Astrocyte (in vitro differentiated cells and primary cell): ENCODE measurements at regions not wholly inside any gene's neighbourhood (a gene's known extent, or its start where the extent isn't known, plus 50 kb on each side); places are given as distances from the start of the nearest gene placed in this dataset.

Source experiments
- DNase-seq: peaks from one replicate; pipeline ENCODE4 v3.0.0-alpha.2; 2010; ENCODE audit warnings: low read depth
- FAIRE-seq: peaks from 2 replicates; lab custom pipeline; 2011; peaks lifted over from hg19 to GRCh38; lab: Jason Lieb, UNC
- H2AFZ ChIP-seq: 2 replicates; pipeline ENCODE4 v1.6.0; 2012; ENCODE audit warnings: low read depth, low read length, inconsistent platforms
- H3K27ac ChIP-seq: 2 replicates; pipeline ENCODE4 v1.5.1; 2011; ENCODE audit warnings: low read depth, low read length, inconsistent platforms
- H3K27me3 ChIP-seq: 2 replicates; pipeline ENCODE4 v1.6.0; 2011; ENCODE audit warnings: low read length, inconsistent platforms; ENCODE audit not compliant: insufficient read depth
- H3K36me3 ChIP-seq: 2 replicates; pipeline ENCODE4 v1.5.1; 2011; ENCODE audit warnings: low read length, inconsistent platforms; ENCODE audit not compliant: insufficient read depth
- H3K4me1 ChIP-seq: 2 replicates; pipeline ENCODE4 v1.5.1; 2011; ENCODE audit warnings: low read length, inconsistent platforms; ENCODE audit not compliant: insufficient read depth
- H3K4me2 ChIP-seq: 2 replicates; pipeline ENCODE4 v1.6.0; 2012; ENCODE audit warnings: low read length, inconsistent platforms
- H3K4me3 ChIP-seq: 2 replicates; pipeline ENCODE4 v1.5.1; 2011; ENCODE audit warnings: low read depth, mild to moderate bottlenecking, low read length, inconsistent platforms; ENCODE audit not compliant: insufficient read depth
- H3K79me2 ChIP-seq: 2 replicates; pipeline ENCODE4 v1.6.0; 2012; ENCODE audit warnings: mild to moderate bottlenecking, low read length, inconsistent platforms; ENCODE audit not compliant: insufficient read depth
- H3K9ac ChIP-seq: 2 replicates; pipeline ENCODE4 v1.6.0; 2012; ENCODE audit warnings: mild to moderate bottlenecking, low read length, inconsistent platforms
- H3K9me3 ChIP-seq: 2 replicates; pipeline ENCODE4 v1.5.1; 2012; ENCODE audit warnings: low read depth, mild to moderate bottlenecking, low read length, inconsistent platforms; ENCODE audit not compliant: insufficient read depth
- H4K20me1 ChIP-seq: 2 replicates; pipeline ENCODE4 v1.6.0; 2012; ENCODE audit warnings: low read length, inconsistent platforms; ENCODE audit not compliant: insufficient read depth
- H3K27ac Mint-ChIP-seq: one replicate; pipeline ENCODE4 v1.8.0; 2021; ENCODE audit warnings: mild to moderate bottlenecking, mixed read lengths; ENCODE audit not compliant: unreplicated experiment
- H3K27me3 Mint-ChIP-seq: one replicate; pipeline ENCODE4 v1.8.0; 2021; ENCODE audit warnings: low read depth, mixed read lengths; ENCODE audit not compliant: unreplicated experiment
- H3K36me3 Mint-ChIP-seq: one replicate; pipeline ENCODE4 v1.8.0; 2021; ENCODE audit warnings: low read depth, mixed read lengths; ENCODE audit not compliant: unreplicated experiment
- H3K4me1 Mint-ChIP-seq: one replicate; pipeline ENCODE4 v1.8.0; 2021; ENCODE audit warnings: low read depth, mixed read lengths; ENCODE audit not compliant: unreplicated experiment
- H3K4me3 Mint-ChIP-seq: one replicate; pipeline ENCODE4 v1.8.0; 2021; ENCODE audit warnings: mild to moderate bottlenecking, moderate library complexity, mixed read lengths; ENCODE audit not compliant: unreplicated experiment
- H3K9me3 Mint-ChIP-seq: one replicate; pipeline ENCODE4 v1.8.0; 2021; ENCODE audit warnings: mild to moderate bottlenecking, mixed read lengths; ENCODE audit not compliant: unreplicated experiment
- EZH2 ChIP-seq: IDR thresholded peaks from 2 replicates; pipeline ENCODE4 v1.6.1; 2012; ENCODE audit warnings: mild to moderate bottlenecking, low read length, inconsistent platforms; ENCODE audit not compliant: insufficient read depth
- TF ChIP-seq, protein P1 (sequence below): IDR thresholded peaks from 2 replicates; pipeline ENCODE4 v1.5.1; 2011; ENCODE audit warnings: low read depth, mild to moderate bottlenecking, inconsistent platforms, low read length, moderate library complexity; ENCODE audit not compliant: insufficient read depth

DNA sequence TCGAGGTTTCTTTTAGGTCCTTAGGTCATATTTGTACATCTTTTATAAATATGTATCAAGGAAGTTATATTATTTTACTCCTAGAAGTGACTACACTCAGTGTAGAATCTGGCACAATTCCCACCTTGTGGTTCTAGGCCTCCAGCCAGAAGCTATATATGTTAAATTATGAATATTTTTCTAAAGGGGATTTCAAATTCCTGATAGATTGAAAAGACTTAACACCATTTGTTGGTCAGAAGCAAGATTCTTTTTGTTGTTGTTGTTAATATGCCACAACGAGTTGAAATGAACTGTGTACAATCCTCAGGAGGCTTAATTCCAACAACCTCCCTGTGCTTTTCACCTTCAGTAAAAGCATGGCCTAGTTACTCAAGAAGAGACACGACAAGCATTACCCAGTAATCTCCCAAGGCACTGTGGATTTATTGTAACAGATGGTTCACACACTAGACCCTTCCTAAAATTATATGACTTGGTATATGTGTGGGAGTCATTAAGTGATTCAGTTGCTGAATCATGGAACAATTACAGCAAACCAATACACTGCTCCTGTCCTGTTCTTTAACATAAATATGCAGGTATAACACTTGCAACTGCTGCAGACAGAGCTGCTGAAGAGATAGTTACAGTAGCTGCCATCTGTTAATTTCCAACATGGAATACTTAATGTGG is 964.4 kb upstream of the GOT2 start:
- Histone ChIP-seq H3K4me3 (no peak overlapping the region), H3K4me1 (peaks cover 6% of the 10 kb centered on the region), H2AFZ (no peak overlapping the region), H4K20me1 (no peaks in the 10 kb centered on the region), H3K27ac (no peak overlapping the region), H3K27me3 (no peaks in the 10 kb centered on the region), H3K9ac (no peak overlapping the region), H3K79me2 (no peaks in the 10 kb centered on the region), H3K4me2 (peak overlapping the region; percentile 6), H3K9me3 (no peaks in the 10 kb centered on the region), H3K36me3 (no peaks in the 10 kb centered on the region)
- FAIRE-seq (peak; percentile 47), DNase-seq (peak; percentile 69)
- no peaks in the 10 kb centered on the region for H3K27me3 Mint-ChIP-seq
- no peak overlapping the region for H3K4me3 Mint-ChIP-seq
- no peaks in the 10 kb centered on the region for H3K36me3 Mint-ChIP-seq
- TF ChIP-seq, protein P1, sequence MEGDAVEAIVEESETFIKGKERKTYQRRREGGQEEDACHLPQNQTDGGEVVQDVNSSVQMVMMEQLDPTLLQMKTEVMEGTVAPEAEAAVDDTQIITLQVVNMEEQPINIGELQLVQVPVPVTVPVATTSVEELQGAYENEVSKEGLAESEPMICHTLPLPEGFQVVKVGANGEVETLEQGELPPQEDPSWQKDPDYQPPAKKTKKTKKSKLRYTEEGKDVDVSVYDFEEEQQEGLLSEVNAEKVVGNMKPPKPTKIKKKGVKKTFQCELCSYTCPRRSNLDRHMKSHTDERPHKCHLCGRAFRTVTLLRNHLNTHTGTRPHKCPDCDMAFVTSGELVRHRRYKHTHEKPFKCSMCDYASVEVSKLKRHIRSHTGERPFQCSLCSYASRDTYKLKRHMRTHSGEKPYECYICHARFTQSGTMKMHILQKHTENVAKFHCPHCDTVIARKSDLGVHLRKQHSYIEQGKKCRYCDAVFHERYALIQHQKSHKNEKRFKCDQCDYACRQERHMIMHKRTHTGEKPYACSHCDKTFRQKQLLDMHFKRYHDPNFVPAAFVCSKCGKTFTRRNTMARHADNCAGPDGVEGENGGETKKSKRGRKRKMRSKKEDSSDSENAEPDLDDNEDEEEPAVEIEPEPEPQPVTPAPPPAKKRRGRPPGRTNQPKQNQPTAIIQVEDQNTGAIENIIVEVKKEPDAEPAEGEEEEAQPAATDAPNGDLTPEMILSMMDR: no peak
- TF ChIP-seq EZH2: no peak
- H3K4me1 Mint-ChIP-seq: peaks cover 3% of the 10 kb centered on the region
- no peak overlapping the region for H3K27ac Mint-ChIP-seq
- peaks cover 2% of the 10 kb centered on the region for H3K9me3 Mint-ChIP-seq

DNA sequence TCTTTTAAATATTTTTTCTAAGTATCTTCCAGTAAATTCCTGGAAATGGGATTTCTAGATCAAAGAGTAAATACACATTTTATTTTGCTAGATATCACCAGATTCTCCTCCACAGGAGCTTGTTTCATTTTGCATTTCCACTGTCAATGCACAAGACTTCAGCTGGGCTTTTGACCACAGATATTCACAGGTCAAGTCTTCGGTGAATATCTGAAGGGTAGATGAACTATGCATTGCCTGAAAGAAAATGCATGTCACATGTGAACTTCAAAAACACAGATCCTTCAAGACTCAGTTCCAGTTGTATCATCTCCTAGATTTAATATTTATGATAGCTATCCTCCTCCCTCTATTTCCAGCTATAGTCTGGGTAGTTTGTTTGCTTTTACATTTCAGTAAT is 963.6 kb upstream of the GOT2 start:
- Mint-ChIP-seq H3K4me1 (peaks cover 3% of the 10 kb centered on the region), H3K27ac (no peak overlapping the region), H3K36me3 (no peaks in the 10 kb centered on the region), H3K27me3 (no peaks in the 10 kb centered on the region), H3K4me3 (no peak overlapping the region), H3K9me3 (peaks cover 2% of the 10 kb centered on the region)
- Histone ChIP-seq H3K9me3 (no peaks in the 10 kb centered on the region), H4K20me1 (no peaks in the 10 kb centered on the region), H3K27me3 (no peaks in the 10 kb centered on the region), H3K9ac (no peak overlapping the region), H3K4me3 (no peak overlapping the region), H3K36me3 (no peaks in the 10 kb centered on the region), H3K4me2 (peak overlapping the region; percentile 6), H3K27ac (no peak overlapping the region), H3K79me2 (no peaks in the 10 kb centered on the region), H3K4me1 (peaks cover 6% of the 10 kb centered on the region), H2AFZ (no peak overlapping the region)
- DNase-seq: peak; percentile 66
- no peak for FAIRE-seq
- TF ChIP-seq, protein P1: no peak
- TF ChIP-seq EZH2: no peak

DNA sequence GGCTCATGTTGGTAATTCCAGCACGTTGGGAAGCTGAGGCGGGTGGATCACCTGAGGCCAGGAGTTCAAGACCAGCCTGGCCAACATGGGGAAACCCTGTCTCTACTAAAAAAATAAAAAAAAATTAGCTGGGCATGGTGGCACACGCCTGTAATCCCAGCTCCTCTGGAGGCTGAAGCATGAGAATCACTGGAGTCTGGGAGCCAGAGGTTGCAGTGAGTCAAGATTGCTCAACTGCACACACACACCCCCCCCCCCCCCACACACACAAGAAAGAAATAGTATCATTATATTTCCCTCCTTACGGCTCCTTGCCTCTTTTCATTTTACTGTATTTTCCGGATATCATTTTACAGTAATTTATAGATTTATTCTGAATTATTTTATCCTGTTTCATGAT is 963.1 kb upstream of the GOT2 start:
- no peak overlapping the region for H2AFZ ChIP-seq
- H3K9ac ChIP-seq: no peak overlapping the region
- no peaks in the 10 kb centered on the region for H3K27me3 Mint-ChIP-seq
- peaks cover 2% of the 10 kb centered on the region for H3K9me3 Mint-ChIP-seq
- no peak overlapping the region for H3K4me2 ChIP-seq
- H3K9me3 ChIP-seq: no peaks in the 10 kb centered on the region
- H3K4me3 Mint-ChIP-seq: no peak overlapping the region
- no peaks in the 10 kb centered on the region for H3K27me3 ChIP-seq
- peaks cover 3% of the 10 kb centered on the region for H3K4me1 Mint-ChIP-seq
- no peaks in the 10 kb centered on the region for H3K36me3 Mint-ChIP-seq
- no peaks in the 10 kb centered on the region for H4K20me1 ChIP-seq
- H3K27ac ChIP-seq: no peak overlapping the region
- H3K4me1 ChIP-seq: peaks cover 6% of the 10 kb centered on the region
- H3K4me3 ChIP-seq: no peak overlapping the region
- no peak overlapping the region for H3K27ac Mint-ChIP-seq
- no peaks in the 10 kb centered on the region for H3K79me2 ChIP-seq
- H3K36me3 ChIP-seq: no peaks in the 10 kb centered on the region
- DNase-seq (peak; percentile 9), FAIRE-seq (no peak)
- TF ChIP-seq EZH2: no peak
- TF ChIP-seq, protein P1: no peak
